ENCODE measurements at regions not wholly inside any gene's neighbourhood (a gene's known extent, or its start where the extent isn't known, plus 50 kb on each side); places are given as distances from the start of the nearest gene placed in this dataset.

GRCh38 chr14:99067141-99067920, 204.7 kb downstream of the BCL11B start:
- no peak for DNase-seq

- DNase-seq: no peak
These were observed 204.1 kb downstream of the BCL11B start for GRCh38 chr14:99067927-99068326.

GRCh38 chr14:99069946-99070345, 202.1 kb downstream of the BCL11B start:
- DNase-seq: no peak

GRCh38 chr14:99072433-99072832, 199.6 kb downstream of the BCL11B start:
- DNase-seq: no peak

- no peak for DNase-seq
These were observed 199.0 kb downstream of the BCL11B start for GRCh38 chr14:99072956-99073355.

GRCh38 chr14:99073431-99073830, 198.6 kb downstream of the BCL11B start:
- no peak for DNase-seq

- DNase-seq: no peak
These were observed 196.9 kb downstream of the BCL11B start for GRCh38 chr14:99075061-99075460.

- no peak for DNase-seq
These were observed 196.1 kb downstream of the BCL11B start for GRCh38 chr14:99075771-99076375.

- no peak for DNase-seq
These were observed 194.7 kb downstream of the BCL11B start for GRCh38 chr14:99077076-99077843.

- no peak for DNase-seq
These were observed 194.2 kb downstream of the BCL11B start for GRCh38 chr14:99077844-99078236.

- DNase-seq: no peak
These were observed 193.6 kb downstream of the BCL11B start for GRCh38 chr14:99078426-99078825.

- DNase-seq: no peak
These were observed 192.8 kb downstream of the BCL11B start for GRCh38 chr14:99079061-99079727.

- DNase-seq: no peak
These were observed 191.7 kb downstream of the BCL11B start for GRCh38 chr14:99080306-99080705.

GRCh38 chr14:99081156-99081765, 190.7 kb downstream of the BCL11B start:
- DNase-seq: no peak

- DNase-seq: no peak
These were observed 190.1 kb downstream of the BCL11B start for GRCh38 chr14:99081880-99082279.

- no peak for DNase-seq
These were observed 178.2 kb downstream of the BCL11B start for GRCh38 chr14:99093532-99094517.

GRCh38 chr14:99094901-99095300, 177.1 kb downstream of the BCL11B start:
- no peak for DNase-seq

- DNase-seq: no peak
These were observed 176.6 kb downstream of the BCL11B start for GRCh38 chr14:99095369-99095768.

- no peak for DNase-seq
These were observed 173.8 kb downstream of the BCL11B start for GRCh38 chr14:99098199-99098598.

- DNase-seq: no peak
These were observed 172.8 kb downstream of the BCL11B start for GRCh38 chr14:99099051-99099787.
